HG03064 (cell line): ENCODE measurements at regions not wholly inside any gene's neighbourhood (a gene's known extent, or its start where the extent isn't known, plus 50 kb on each side); places are given as distances from the start of the nearest gene placed in this dataset.

Source experiments
- ATAC-seq: cut with Tn5 transposase; IDR thresholded peaks from one replicate; pipeline ENCODE4 v1.9.1; 2021; ENCODE audit warnings: low read depth; ENCODE audit not compliant: unreplicated experiment

DNA sequence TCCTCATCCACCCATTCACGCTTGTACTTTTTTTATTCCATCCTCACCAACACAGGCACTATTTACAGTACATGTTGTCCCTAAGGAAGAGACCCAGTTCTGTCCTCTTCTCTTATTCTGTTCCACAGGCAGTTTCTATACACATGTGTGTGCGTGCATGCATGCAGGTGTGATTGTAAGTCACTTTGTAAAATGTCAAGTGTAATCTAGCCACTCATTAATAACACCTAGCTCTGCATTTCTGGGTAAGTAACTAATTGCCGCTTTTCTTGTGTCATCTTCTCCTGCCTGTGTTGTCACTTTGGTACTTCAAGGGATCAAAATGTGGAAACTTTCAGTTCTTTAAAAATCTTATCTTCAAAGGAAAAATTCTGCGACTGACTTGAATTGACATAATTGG is 377.2 kb downstream of the SEC16B start:
- no peak for ATAC-seq

DNA sequence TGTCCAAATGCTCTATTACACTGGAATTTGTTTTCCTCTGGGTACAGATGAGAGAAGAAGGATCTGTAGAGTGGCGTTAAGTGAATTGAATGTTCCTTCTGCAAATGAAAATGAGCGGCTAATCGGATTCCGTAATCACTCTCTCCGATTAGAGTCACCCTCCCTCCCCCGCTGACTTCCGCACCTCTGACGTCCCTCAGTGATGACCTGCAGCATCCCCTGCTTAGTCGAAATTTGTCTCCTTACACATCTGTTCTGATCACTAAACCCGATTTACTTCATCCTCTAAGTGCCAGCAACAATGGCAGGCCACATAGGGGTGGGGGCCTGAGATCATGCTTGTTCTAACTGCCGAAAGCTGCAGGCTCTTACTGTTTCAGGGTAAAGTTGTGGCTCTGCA is 378.7 kb downstream of the SEC16B start:
- ATAC-seq, result no peak

DNA sequence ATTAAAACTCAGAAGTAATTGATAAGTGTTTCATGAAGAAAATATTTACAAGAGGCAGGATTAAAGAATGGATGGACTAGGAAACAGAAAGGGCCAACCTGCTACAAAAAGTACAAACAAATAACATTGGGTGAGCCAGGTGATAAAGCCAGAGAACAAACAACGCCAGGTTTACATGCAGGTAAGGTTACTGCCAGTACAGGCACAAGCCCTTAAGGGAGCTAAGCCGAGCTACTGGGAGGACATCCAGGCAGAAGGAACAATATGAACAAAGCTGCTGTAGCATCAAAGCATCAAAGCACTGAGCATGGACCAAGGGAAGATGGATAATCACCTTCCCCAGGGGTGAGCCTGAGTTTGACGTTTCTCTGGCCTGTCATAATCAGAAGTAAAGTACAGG is 380.7 kb downstream of the SEC16B start:
- no peak for ATAC-seq

DNA sequence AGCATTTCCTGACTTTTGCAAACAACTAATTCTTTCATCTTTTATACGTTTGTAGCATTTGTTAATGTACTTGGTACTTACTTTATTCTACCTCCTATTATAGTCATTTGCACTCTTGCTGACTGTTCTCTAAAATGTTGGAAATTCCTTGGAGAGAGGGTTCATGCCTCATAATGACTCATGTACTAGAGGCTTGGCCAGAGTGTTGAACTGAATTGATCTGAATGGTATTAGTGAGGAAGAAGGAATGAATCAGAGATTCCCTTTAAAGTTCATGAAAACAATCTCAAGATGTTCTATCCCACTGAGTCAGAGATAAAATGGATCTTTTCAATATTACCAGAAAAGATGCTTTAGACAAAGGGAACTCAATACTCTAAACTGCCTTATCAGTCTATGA is 383.4 kb downstream of the SEC16B start:
- no peak for ATAC-seq

DNA sequence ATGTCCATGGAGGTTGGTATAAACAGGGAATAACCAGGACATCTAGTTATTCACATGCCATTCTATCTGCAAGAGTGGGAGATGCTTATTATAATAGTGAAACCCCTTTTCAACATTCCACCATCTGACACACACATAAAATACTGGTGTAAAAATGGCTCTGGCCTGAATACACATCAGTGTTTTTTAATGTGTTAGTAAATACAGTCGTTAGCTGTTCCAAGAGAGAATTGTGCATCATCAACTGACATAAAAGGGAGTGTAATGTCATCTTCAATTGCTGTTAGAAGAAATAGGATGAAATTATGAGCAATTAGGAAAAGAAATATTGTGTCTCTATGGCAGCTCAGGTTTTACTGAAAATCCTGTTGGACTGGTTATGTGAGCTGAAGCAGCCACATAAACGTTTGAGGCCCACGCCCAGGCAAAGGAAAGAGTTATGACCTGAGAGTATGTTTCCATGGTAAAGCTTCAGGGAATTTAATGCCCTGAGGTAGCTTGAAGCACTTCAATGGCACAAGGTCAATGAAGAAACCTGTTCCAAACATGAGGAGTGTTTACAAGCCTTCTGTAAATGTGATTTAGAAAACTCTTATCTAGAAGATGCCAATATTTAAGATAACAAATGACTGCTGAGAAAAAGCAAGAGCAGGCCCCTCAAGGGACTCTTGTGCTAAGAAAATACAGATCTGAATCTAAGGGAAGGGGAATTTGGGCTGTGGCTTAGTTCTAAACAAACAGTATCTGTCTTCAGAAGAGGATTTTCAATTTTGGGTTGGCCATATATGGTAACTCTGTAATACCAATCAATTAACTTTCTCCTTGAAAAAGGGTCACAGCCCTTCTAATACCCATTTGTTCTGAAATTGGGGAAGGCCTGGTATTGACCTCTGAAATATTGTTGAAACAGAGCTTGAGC is 384.3 kb downstream of the SEC16B start:
- no peak for ATAC-seq

DNA sequence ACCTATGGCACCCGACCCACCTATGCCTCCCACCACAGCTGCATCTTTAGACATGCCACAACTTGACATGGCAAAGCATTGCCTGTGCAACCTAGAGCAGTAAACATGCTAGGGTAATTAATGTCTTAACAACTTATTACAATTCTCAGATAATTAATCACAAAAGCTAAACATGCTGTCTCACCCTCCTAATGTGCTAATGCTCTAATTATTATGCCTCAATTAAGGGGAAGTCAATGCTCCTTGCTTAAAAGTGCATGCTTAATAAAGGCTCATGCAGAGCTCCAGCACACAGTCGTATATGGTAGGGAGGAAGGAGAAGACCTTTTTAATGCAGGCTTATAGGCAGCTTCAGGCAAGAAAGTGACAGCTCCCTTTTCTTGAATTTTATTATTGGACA is 396.0 kb downstream of the SEC16B start:
- ATAC-seq, result no peak

DNA sequence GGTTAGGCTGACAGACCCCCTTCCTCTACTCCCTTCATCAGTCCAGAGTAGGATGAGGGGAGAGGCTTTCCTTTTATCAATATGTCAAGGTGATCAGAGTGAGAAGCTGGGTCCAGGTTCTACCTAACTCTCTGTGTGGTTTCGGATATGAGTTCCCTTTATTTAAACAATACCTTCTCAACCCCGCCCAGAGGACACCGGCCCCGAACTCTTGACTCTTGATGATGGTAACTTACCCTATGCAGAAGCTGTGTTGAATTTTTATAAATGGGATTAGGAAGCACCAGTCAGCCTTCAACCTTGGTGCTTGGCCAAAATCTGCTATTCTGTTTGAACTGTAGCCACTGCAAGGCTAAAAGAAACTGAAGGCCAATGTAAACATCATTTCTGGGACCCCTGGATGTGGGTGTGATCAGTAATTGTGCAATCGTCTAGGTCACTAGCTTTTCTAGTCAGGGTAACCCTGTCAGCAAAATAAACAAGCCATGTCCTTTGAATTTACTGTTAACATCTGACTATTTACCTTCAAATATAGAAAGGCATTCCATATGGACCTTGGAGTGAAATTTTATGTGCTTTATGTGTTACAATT is 398.3 kb downstream of the SEC16B start:
- no peak for ATAC-seq

DNA sequence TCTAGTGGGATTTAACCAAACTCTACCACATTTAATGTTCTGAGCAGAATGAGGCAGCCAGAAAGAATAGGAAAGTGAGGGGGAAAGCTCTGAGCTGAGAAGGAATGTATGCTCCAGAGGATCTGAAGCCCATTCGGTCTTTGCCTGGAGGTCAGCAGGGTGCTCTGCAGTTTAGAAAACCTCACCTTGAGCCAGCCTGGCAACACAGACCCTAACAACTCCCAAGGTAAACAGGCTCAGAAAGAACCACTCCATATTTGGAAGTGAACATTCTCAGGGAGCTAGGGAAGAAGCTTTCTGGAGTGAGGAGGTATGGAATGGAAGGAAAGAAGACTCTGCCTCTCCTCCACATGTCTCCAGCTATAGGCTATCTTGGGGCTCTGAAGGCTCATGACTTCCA is 398.8 kb downstream of the SEC16B start:
- no peak for ATAC-seq

DNA sequence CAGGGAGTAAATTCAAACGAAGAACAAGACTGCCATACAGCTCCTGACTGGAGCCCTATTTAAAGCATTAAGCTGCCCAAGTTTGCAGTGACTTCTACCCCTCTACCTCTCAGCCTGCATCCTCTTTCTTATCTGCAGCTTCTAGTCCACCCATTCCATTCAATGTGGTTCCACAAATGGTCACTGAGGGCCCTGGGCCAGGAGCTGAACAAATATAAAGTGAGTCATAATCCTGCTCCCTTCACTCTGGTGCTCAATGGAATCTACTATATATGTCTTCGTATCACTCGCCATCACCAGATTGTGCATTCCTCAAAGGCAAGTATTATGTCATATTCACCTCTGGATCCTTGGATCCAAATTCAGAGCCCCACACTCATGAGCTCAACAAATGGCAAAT is 398.7 kb downstream of the BRINP2 start:
- ATAC-seq, result no peak

DNA sequence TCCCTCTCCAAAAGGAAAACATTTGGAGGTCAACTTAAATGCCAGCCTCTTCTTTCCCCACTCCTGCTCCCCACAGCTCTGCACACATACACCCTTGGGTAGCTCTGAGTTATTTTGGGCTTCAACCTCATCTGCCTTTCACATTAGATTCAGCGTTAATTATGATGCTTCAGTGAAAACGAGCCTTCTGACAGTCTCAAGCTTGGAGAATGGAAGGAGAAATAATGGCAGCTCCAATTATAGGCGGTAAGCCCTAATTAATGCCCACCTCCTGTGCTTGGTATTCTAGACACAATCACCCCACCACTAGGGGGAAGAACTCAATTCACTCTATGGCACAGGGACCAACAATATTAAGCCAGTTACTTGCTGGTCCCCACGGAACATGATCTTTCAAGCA is 397.9 kb downstream of the BRINP2 start:
- ATAC-seq, result no peak

DNA sequence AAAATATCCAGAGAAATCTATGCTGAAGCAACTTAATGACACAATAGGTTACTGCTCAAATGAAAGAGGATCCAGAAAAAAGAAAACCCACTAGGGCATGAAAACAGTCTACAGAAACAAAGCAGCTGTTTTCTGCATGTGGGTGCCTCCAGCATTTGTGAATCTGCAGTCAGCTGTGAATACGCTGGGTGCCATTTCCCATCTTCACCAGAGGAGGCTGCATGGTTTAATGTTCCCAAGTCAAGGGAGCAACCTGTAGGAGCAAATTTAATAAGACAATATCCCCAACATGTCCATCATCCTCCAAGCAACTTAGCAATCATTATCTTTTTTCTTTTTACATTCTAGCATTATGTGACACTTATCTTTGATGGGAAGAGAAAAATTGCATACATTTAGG is 396.6 kb downstream of the BRINP2 start:
- ATAC-seq, result no peak

DNA sequence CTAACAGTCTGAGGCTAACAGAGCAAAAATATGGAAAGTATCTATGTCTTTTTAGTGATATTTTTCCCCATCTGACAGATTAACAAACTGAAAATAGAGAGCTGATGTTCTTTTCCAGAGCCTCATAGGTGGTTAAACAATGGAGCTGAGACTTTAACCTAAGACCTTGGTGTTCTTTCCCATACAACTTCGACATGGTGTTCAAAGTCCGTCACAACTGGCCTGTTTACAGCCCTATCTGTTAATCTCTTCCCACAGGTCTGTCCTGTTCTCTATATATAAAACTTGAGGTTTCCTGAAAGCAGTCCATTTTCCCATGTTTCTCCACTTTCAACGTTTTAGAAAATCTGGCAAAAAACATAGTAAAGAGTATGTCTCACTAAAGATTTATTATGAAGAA is 395.7 kb downstream of the BRINP2 start:
- no peak for ATAC-seq

DNA sequence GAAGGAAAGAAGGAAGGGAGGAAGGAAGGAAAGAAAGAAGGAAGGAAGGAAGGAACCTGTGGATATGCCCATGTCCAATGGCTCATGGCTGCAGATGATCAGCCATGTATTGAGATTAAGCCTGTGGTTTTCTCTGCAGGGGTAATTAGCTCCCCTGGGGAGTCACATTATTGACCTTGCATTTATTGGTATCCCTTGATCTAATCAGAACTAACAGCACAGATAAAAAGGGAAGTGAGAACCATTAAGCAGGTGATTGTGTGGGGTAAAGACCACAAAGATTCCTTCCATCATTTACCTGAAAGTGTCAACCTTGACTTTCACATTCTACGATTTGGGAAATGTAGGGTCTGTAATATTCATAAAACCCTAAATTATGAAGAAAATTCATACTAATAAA is 390.7 kb downstream of the BRINP2 start:
- ATAC-seq, result no peak

DNA sequence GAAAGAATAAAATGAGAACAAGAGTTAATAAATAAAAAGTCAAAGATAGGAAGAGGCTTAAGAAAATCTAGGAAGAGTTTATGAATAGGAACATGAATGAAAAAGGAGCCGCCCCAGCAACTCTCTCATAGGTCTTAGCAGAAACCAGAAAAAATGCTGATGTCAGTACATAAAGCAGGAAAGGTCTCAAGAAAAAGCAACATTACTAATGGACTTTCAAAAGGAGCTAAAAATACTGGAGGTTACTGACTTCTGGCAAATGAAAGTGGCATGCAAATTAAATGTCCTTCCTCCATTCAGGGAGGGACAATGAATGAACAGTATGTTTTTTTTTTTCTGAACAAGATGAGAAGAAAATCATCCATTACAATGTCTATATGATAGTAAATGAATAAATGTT is 387.6 kb downstream of the BRINP2 start:
- ATAC-seq, result no peak

DNA sequence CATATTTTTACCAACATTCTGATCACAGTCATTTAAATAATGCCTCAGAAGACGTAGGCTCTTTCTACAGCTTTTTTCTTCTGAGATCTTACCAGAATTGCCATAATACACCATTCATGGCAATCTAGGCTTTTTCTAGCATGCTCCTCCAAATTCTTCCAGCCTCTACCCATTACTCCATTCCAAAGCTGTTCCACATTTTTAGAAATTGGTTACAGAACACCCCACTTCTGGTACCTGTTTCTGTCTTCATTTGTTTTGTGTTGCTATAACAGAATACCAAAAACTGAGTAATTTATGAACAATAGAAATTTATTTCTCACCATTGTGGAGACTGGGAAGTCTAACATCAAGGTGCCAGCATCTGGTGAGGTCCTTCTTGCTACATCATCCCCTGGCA is 385.4 kb downstream of the BRINP2 start:
- no peak for ATAC-seq

DNA sequence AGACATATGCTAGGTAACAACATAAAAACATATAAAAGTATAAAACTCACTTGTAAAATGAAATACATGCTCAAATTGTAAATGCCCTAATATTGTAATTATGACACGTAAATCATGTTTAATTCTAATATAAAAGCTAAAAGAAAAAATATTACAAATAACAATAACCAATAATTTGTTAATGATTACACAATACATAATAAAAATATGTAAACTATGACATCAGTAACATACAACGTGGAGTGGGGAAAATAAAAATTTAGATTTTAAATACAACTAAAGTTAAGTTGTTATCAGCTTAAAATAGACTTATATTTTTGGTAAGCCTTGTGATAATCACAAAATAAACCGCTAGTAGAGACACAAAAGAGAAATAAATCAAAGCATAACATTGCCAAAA is 376.4 kb downstream of the BRINP2 start:
- no peak for ATAC-seq

DNA sequence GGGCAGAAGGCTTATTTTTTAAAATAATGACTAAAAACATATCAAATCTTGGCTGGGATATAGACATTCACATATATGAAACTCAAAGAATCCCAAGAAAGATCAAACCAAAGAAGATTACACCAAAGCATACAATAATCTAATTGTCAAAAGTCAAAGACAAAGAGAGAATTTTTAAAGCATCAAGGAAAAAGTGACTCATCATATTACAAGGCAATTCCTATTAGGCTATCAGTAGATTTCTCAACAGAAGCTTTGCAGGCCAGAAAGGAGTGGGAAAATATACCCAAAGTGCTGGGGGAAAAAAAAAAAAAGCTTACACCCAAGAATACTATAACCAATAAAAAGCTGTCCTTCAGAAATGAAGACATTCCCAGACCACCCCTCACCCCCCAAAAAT is 375.6 kb downstream of the BRINP2 start:
- no peak for ATAC-seq

DNA sequence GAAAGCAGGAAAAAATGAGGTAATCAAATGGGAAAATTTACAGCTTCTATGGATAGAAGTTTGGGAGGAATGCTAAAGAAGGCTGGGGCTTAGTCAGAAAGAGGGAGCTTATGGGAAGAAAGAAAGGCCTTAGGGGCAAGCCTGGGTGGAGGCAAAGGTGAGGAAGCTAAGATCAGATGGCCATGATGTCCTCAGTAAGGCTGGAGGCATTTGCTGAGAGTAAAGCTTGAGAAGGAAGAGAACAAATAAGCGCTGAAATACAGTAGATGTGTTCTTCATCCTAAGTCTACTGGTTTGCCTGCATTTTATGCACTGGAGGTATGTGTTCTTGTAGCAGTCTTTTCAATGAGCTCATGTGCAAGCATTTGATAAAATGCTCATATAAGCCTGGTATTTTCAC is 355.4 kb downstream of the BRINP2 start:
- ATAC-seq, result no peak

DNA sequence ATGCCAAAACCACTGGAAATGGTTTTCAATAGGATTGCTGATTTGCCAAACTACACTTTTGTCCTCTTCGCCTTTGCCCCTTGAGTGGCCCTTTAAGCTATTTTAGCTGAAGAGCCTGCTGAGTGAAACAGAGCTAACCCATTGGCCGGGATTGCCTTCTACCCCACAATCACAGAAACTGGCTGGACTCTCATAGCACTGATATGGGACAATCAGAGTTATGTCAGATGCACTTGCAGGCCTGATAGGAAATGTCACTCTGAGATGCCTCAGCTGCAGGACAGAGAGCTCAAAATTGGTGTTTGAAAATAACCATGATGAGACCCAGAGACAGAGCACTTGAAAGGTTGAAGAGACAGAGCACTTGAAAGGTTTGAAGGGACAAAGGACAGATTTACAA is 354.4 kb downstream of the BRINP2 start:
- ATAC-seq, result no peak

DNA sequence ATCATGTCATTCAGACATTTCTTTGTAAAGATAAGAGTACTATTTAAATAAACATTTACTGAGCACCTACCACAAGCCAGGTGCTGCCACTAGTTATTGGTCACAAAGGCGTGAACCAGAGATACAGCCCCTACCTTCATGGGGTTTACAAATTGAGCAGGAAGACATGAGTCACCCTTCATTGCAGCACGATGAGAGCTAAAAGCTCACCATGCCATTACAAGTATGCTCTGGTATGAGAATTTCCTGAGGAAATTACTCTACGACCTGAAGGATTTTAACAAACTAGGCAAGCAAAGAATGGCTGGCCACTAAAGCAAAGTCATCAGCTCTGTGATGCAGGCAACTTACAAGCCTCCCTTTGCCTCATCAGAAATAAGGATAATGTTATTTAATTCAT is 346.8 kb downstream of the BRINP2 start:
- no peak for ATAC-seq

DNA sequence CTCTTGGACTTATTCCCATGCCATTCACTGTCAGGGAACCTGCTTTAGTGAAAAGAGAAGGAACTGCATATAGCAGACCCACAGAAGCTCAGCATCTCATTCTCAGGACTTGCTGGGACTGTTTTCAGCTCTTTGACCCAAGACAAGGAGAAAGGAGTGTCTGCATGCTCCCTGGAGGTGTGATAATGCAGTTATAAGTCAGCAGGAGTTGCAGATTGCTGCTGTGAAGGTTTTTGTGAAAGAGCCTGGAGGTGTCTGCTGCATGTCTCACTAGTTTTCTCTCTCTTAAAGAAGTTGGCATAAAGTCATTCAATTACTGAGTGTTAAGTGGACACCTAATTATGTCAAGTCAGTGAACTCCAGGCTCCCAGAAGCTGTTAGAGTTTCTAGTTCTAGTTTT is 343.4 kb downstream of the BRINP2 start:
- no peak for ATAC-seq

DNA sequence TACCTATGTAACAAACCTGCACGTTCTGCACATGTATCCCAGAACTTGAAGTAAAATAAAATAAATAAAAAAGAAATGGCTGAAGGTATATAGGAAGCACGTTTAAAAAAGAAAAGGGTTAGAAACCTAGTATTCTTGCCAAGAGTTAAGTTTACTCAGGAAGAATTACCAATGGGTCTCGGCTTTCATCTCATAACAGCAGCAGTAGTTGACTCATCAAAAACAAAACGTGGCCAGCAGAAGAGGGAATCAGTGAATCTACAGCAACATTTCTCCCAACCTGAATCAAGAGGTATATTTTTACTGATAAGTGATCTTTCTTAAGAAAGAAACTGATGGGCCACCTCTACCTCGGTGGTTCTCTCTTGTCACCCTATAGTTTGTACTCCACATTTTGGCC is 340.3 kb downstream of the BRINP2 start:
- no peak for ATAC-seq
